GM18867 (cell line): ENCODE measurements at regions not wholly inside any gene's neighbourhood (a gene's known extent, or its start where the extent isn't known, plus 50 kb on each side); places are given as distances from the start of the nearest gene placed in this dataset.

Experiments
- ATAC-seq: cut with Tn5 transposase; IDR thresholded peaks from one replicate; pipeline ENCODE4 v1.9.1; 2021; ENCODE audit warnings: mild to moderate bottlenecking, moderate library complexity; ENCODE audit not compliant: unreplicated experiment

DNA sequence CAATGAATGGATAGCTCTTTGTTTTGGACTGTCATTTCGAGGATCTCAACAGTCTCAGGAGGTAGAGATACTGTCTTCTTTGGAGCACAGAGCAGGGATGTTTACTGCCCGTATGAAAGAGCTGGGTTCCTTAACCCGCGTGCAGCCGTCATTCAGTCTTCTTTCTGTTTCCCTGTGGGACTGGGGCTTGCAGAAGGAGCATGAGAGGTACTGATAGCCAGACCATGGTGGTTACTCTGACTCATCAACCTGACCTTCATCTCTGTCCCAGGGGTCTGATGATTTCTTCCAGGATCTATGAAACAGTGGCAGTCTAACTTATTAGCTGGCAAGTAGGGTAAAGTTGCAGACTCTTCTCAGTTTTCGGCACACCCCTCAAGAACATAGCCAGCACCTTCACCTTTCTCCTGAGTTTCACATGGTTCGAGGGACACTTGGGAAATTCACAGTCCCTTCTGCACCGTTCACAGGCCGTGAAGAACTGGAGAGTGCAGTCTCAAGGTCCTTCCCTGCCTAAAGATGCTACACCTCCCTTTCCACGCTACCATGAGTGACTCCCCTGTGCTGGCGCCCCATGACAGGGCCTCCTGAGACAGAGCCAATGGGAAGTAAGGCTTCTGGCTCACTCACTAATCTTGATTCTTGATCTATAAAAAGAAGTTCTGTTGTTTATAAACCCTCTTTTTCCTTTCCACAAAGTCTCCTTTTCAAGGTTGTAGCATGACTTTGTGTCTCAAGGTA is 226.2 kb downstream of the MC4R start:
- ATAC-seq: peak; percentile 89

DNA sequence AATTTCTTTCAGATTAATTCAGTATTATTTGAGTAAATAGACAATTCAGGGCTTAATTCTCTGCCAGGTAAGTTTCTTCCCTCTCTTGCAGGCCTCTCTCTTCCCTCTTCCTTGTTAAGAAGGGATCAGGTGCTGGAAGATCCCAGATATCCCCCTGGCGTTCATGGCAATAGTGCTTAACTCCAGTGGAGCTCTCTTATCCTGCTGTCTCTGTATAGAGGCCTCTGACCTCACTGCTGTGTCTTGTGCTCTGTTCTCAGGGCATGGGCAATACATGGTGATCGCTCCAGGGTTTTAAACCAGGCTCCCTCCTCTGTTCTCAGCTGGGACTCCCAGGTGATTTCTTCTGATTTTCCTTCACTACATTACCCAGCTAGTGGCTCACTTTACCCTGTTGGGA is 226.8 kb downstream of the MC4R start:
- ATAC-seq: peak; percentile 18

DNA sequence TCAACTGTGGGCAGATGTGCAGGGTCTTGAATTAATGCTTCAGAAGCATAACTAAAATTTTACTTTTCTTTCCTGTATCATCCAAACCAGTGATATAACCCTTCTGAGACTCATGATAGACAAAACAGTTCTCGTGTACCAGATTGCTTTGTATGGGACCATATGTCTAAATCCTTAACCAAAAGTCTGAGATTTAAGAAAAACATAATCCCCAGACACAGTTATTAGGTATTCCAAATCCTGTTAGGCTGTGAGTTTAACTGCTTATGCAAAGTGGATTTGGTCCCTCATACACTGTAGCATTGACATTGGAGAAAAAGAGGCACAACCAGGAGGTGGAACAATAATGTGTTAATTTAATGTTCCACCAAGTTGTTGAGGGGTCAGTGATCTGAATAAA is 235.0 kb downstream of the PMAIP1 start:
- ATAC-seq: no peak

DNA sequence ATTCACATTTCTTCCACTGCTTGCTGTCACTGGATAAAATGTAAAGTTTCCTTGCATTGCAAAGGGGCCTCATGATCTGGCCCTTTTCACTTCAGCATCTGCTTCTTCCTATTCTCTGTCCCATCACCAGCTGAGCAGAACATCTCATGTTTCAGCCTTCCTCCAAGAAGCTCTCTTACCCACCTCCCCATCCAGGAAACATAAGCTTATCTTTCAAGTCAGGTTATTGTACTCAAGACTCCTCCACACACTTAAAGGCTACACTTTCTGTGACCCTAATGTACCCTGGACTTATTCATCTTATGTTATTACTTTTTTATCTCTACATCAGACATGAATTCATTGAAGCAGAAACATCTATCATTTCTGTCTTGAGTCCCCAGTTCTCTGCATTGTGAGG is 230.5 kb downstream of the PMAIP1 start:
- ATAC-seq: no peak

DNA sequence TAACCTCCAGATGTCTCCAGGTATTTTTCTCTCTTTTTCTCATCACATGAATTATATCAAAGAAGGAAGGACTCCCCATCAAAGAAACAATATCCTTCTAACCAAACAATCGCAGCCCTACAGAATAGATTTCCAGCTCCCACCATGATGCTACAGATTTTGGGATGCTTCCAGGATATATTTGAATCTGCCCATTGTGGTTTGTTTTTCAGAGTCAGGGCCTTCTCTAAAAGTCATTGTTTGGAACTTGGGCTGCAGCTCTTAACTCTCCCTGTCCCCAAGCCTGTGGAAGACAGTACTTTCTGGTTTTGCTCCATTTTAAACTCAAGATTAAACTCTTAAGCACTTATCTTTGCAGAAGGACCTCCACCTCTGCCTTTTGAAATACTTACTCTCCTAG is 223.2 kb downstream of the PMAIP1 start:
- no peak for ATAC-seq

DNA sequence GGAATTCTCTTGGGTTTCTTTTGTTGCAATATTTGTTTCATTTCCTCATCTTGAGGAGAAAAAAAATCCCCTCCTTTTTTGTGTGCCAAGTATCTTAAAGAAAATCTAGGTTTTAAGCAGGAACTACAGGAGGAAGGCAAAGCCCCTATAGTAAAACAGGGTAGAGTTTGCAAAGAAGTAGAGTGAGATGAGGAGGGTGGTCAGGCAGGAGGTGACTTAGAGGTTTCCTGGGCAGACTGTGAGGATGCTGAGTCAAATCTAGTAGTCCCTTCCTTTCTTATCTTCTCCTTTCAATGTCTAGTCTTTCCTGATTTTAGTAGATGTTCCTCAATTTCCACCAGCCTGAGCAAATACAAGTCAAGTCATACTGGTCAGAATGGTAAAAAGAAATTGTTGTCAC is 222.5 kb downstream of the PMAIP1 start:
- ATAC-seq: no peak

GRCh38 chr18:60120231-60120750 is 220.5 kb downstream of the PMAIP1 start:
- ATAC-seq: no peak

DNA sequence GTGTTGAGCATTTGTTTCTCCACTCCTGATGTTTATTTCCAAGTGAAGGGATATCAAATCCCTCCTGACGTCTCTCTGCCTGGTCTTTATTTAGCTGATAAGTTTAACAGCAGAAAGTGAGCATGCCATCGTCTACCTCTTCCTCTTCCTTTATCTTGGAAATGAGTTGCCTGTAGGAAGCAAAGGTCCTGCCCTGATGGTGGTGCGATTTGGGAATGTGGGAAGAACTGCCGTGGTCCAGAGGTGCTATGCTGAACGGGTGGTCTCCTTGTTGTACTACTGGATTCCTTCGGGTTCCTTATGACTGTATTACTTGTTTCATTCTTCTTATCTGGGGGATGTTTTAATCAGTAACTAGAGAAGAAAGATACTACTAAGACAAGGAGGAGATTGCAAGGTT is 217.5 kb downstream of the PMAIP1 start:
- no peak for ATAC-seq

GRCh38 chr18:60113396-60113795 is 213.6 kb downstream of the PMAIP1 start:
- ATAC-seq: no peak

GRCh38 chr18:60112369-60112768 is 212.6 kb downstream of the PMAIP1 start:
- no peak for ATAC-seq

GRCh38 chr18:60111525-60111924 is 211.7 kb downstream of the PMAIP1 start:
- ATAC-seq: no peak

GRCh38 chr18:60110836-60111235 is 211.0 kb downstream of the PMAIP1 start:
- ATAC-seq: no peak

DNA sequence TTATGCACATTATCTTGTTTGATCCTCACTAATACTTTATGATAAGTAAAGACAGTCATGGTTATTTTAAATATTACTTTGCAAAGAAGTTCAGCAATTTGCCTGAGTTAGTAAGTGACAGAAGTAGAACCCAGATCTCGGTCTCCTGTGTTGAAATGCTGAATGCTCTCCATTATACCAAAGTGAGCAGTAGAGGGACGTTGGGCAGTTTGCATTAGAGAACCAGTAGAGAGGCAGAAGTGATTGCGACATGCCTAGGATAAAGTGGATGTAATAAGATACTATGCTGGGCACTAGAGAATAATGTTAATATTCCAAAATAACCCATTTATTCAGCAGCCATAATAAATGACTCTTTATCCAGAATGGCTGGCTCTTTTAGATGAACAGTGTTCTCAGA is 201.0 kb downstream of the PMAIP1 start:
- no peak for ATAC-seq

DNA sequence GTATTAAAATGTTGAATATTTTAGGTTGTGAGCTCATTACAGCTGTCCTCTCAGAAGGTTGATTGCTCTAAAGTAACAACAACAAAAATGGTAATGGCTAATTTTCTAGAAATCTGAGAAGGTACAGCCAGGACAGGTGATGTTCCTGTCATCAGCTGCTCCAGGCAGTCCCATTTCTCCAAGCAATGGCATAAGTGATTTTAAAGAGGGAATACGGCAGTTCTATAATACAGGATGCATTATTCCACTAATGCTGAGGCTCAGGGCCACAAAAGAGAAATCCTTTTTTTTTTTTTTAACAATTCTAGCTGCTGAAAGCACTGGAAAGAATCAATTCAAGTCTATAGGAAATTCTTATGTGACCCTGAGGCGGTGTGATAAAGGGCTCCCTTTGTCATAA is 199.9 kb downstream of the PMAIP1 start:
- no peak for ATAC-seq

GRCh38 chr18:60096428-60096827 is 196.6 kb downstream of the PMAIP1 start:
- no peak for ATAC-seq

DNA sequence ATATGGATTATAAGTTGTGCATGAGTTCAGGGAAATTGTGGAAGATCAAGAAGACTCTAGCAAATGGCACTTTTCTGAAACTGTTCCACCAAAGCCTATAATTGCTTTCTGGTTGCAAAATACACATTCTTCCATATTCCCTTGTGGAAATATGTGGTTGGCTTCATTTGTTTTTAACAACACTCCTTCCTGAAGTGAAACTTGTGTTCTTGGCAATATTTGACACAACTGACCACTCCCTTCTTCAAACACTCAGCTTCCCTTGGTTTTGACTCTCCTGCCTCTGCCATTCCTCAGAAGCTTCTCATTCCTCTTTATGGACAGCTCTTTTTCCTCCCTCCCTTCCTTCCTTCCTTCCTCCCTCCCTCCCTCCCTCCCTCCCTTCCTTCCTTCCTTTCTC is 192.3 kb downstream of the PMAIP1 start:
- ATAC-seq: no peak

- peak; percentile 87 for ATAC-seq
Measured at GRCh38 chr18:60090170-60090569, 190.4 kb downstream of the PMAIP1 start.

DNA sequence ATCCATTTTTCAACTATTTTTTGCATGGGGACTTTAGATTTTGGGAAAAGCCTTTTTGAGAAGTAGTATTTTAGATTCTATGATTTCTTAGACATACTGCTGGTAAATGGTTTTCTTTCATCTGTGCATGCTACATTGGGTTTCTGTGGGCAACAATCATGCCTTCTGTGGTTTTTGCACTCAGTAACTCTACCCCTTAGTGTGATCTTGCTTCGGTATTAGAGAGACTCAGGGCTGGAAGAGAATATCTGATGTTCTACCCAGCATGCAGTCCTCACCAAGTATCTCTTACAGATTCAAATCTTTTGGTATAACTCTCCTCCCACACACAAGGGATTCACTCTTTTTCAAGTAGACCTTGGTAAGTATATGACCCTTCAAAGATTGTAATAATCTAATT is 183.0 kb downstream of the PMAIP1 start:
- ATAC-seq: peak; percentile 92

GRCh38 chr18:60082282-60082681 is 182.5 kb downstream of the PMAIP1 start:
- no peak for ATAC-seq

DNA sequence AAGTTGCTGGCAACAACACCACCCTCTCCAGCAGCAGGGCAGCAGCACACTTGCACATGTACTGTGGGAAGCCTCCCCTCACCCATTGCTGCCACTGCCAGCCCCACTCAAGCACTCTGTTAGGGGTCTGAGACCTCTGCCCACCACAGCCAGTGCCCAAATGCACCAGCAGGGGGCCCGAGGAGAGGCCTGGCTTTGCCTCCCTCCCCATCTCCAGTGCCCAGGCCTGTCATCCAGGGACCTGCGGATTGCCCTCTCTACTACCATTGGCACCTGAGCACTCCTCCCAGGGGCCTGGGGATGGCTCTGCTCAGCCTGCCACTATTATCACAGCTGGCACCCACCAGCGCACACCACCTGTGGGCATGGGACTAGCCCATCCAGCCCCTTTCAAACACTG is 175.7 kb downstream of the PMAIP1 start:
- no peak for ATAC-seq

DNA sequence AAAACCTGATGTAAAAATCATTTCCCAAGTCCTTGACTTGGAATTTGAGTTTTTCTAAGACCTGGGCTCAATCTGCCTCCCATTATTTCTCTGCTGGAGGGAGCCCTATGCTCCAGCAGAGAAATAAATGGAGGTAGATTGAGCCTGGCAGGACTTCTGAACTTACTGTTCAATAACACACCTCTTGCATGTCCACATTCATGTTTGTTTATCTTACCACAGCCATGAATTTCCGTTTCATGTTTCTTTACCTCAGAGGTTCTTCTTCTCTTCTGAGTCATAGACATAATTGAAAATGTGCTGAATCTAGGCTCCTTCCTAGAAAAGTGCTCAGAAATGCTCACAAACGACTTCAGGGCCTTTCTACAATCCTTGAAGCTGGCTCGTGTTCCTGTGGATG is 170.8 kb downstream of the PMAIP1 start:
- no peak for ATAC-seq

GRCh38 chr18:60069145-60069544 is 169.3 kb downstream of the PMAIP1 start:
- no peak for ATAC-seq
